ENCODE measurements at regions not wholly inside any gene's neighbourhood (a gene's known extent, or its start where the extent isn't known, plus 50 kb on each side); places are given as distances from the start of the nearest gene placed in this dataset.

GRCh38 chr5:105767267-105767666, 1903.5 kb downstream of the EFNA5 start:
- no peak for TF ChIP-seq CTCF (IDR thresholded peaks at IDR 0.05)
- no peak for TF ChIP-seq POLR2A (IDR thresholded peaks at IDR 0.05)
